SHP77 (cell line): ENCODE measurements at regions not wholly inside any gene's neighbourhood (a gene's known extent, or its start where the extent isn't known, plus 50 kb on each side); places are given as distances from the start of the nearest gene placed in this dataset.
A peak's percentile ranks its signal among the peaks of the same experiment; 100 is the strongest.

Experiments
- DNase-seq, 2 experiments: peaks; one replicate each; lab custom pipeline; 2025; lab: John Stamatoyannopoulos, UW

- no peak for DNase-seq
Measured at GRCh38 chr2:128751746-128752145, 433.1 kb upstream of the HS6ST1 start.

- DNase-seq: no peak
Measured at GRCh38 chr2:128752691-128753263, 434.1 kb upstream of the HS6ST1 start.

GRCh38 chr2:128753321-128753720 is 434.7 kb upstream of the HS6ST1 start:
- DNase-seq: no peak

- DNase-seq: no peak
Measured at GRCh38 chr2:128753800-128754199, 435.1 kb upstream of the HS6ST1 start.

- peak; percentile 28 to 58 for DNase-seq
Measured at GRCh38 chr2:128754246-128754724, 435.6 kb upstream of the HS6ST1 start.

GRCh38 chr2:128755695-128756364 is 437.2 kb upstream of the HS6ST1 start:
- DNase-seq: peak; percentile 4 to 8

- peak; percentile 74 to 82 for DNase-seq
Measured at GRCh38 chr2:128756365-128756717, 437.7 kb upstream of the HS6ST1 start.

GRCh38 chr2:128765811-128766210 is 447.1 kb upstream of the HS6ST1 start:
- no peak for DNase-seq

- no peak for DNase-seq
Measured at GRCh38 chr2:128768041-128768440, 449.4 kb upstream of the HS6ST1 start.

GRCh38 chr2:128769457-128770142 is 450.9 kb upstream of the HS6ST1 start:
- no peak for DNase-seq

- DNase-seq: no peak
Measured at GRCh38 chr2:128770143-128771085, 451.7 kb upstream of the HS6ST1 start.

GRCh38 chr2:128771401-128771800 is 452.7 kb upstream of the HS6ST1 start:
- DNase-seq: no peak

- DNase-seq: no peak
Measured at GRCh38 chr2:128772671-128773070, 454.0 kb upstream of the HS6ST1 start.

- DNase-seq: no peak
Measured at GRCh38 chr2:128773641-128774319, 455.1 kb upstream of the HS6ST1 start.

GRCh38 chr2:128774320-128775216 is 455.9 kb upstream of the HS6ST1 start:
- no peak for DNase-seq

- no peak for DNase-seq
Measured at GRCh38 chr2:128775217-128775913, 456.7 kb upstream of the HS6ST1 start.

GRCh38 chr2:128775914-128776285 is 457.2 kb upstream of the HS6ST1 start:
- no peak for DNase-seq

GRCh38 chr2:128776461-128777195 is 458.0 kb upstream of the HS6ST1 start:
- DNase-seq: no peak
